K562 (cell line): ENCODE measurements at regions not wholly inside any gene's neighbourhood (a gene's known extent, or its start where the extent isn't known, plus 50 kb on each side); places are given as distances from the start of the nearest gene placed in this dataset.
"Not testable (repeated sequence)": the region's sequence is repeated elsewhere in the genome, so short reads cannot be mapped to it uniquely, and the experiment has no call there.

Source experiments
- CTCF ChIP-seq, 3 experiments: IDR thresholded peaks in 2 of 3; conservative IDR thresholded peaks in 1 of 3; 2 replicates each; pipeline ENCODE4 v1.5.1; 2011 to 2012; ENCODE audit warnings: low read length in 3 of 3, mild to moderate bottlenecking in 3 of 3, control low read depth in 2 of 3, improper control_type of control experiment in 1 of 3, inconsistent platforms in 1 of 3, low read depth in 1 of 3, mixed read lengths in 1 of 3, moderate library complexity in 1 of 3; ENCODE audit not compliant: insufficient read depth in 2 of 3
- EZH2 ChIP-seq: IDR thresholded peaks from 2 replicates; pipeline ENCODE4 v1.6.1; 2012; ENCODE audit warnings: low read depth, mild to moderate bottlenecking, inconsistent platforms, low read length, borderline replicate concordance
- FOXP4 ChIP-seq: sonication (generic); formaldehyde crosslinking; IDR thresholded peaks from 2 replicates; pipeline ENCODE4 v1.8.0; 2022; ENCODE audit warnings: mild to moderate bottlenecking, missing genetic modification reagents, borderline replicate concordance
- NFATC3 ChIP-seq: fragments of 450-650 bp; IDR thresholded peaks from 2 replicates; pipeline ENCODE4 v1.6.1; 2017; ENCODE audit warnings: mild to moderate bottlenecking
- POLR2AphosphoS5 ChIP-seq: IDR thresholded peaks from 2 replicates; pipeline ENCODE4 v1.6.1; 2011; ENCODE audit warnings: mild to moderate bottlenecking, low read depth, low read length, moderate library complexity; ENCODE audit not compliant: control insufficient read depth, insufficient read depth
- RNF2 ChIP-seq: sonication (generic); IDR thresholded peaks from 2 replicates; pipeline ENCODE4 v1.6.1; 2016
- ZHX1 ChIP-seq: fragments of 150-350 bp; conservative IDR thresholded peaks from 2 replicates; pipeline ENCODE4 v1.6.1; 2014; ENCODE audit warnings: low read length
- ZNF146 ChIP-seq: IDR thresholded peaks from one replicate; pipeline ENCODE4 v1.6.1; 2018; ENCODE audit warnings: missing compliant biosample characterization; ENCODE audit not compliant: unreplicated experiment
- ZNF644 ChIP-seq: fragments of 200-800 bp; sonication (Bioruptor generic); IDR thresholded peaks from 2 replicates; pipeline ENCODE4 v1.6.1; 2016; ENCODE audit warnings: low read depth, missing genetic modification characterization, missing compliant biosample characterization

- TF ChIP-seq CTCF (IDR thresholded peaks at IDR 0.05 in 2 of 3, conservative IDR thresholded peaks at IDR 0.05 in 1 of 3; ENCODE audit: insufficient read depth in 2 of 3, low read depth in 1 of 3, low read length in 3 of 3); EZH2; POLR2AphosphoS5; RNF2; ZHX1; NFATC3; ZNF146 (CRISPR knock-in tag); FOXP4 (CRISPR knock-in tag); ZNF644 (tag): not testable (repeated sequence)
Observed at GRCh38 chr14:37784203-37784826, 188.9 kb downstream of the TTC6 start.
